GM23338 (cell line): ENCODE measurements at regions not wholly inside any gene's neighbourhood (a gene's known extent, or its start where the extent isn't known, plus 50 kb on each side); places are given as distances from the start of the nearest gene placed in this dataset.

Experiments
- CREB1 ChIP-seq: fragments of 250-450 bp; sonication (Bioruptor Pico); IDR thresholded peaks from 2 replicates; pipeline ENCODE4 v1.5.0; 2020; ENCODE audit warnings: low read depth, mild to moderate bottlenecking, moderate library complexity
- EZH2 ChIP-seq: fragments of 200-600 bp; sonication (generic); IDR thresholded peaks from one replicate; pipeline ENCODE4 v1.8.0; 2017; ENCODE audit warnings: antibody characterized with exemption, mild to moderate bottlenecking, low read depth; ENCODE audit not compliant: unreplicated experiment
- EZH2phosphoT487 ChIP-seq: fragments of 200-600 bp; sonication (generic); IDR thresholded peaks from one replicate; pipeline ENCODE4 v1.8.1; 2018; ENCODE audit warnings: antibody characterized with exemption; ENCODE audit not compliant: unreplicated experiment
- POLR2AphosphoS5 ChIP-seq: IDR thresholded peaks from 2 replicates; pipeline ENCODE4 v1.6.1; 2016; ENCODE audit warnings: antibody characterized with exemption, low read depth
- STAT1 ChIP-seq: IDR thresholded peaks from one replicate; pipeline ENCODE4 v1.6.1; 2016; ENCODE audit warnings: antibody characterized with exemption; ENCODE audit not compliant: unreplicated experiment
- TF ChIP-seq, protein P1 (sequence below), 2 experiments: fragments of 200-600 bp in 1 of 2; sonication (generic) in 1 of 2; conservative IDR thresholded peaks; 2 replicates each; pipeline versions ENCODE4 v1.5.1 to v1.6.1; 2016 to 2017; ENCODE audit warnings: antibody characterized with exemption in 2 of 2, low read depth in 2 of 2, mild to moderate bottlenecking in 2 of 2, moderate library complexity in 1 of 2

DNA sequence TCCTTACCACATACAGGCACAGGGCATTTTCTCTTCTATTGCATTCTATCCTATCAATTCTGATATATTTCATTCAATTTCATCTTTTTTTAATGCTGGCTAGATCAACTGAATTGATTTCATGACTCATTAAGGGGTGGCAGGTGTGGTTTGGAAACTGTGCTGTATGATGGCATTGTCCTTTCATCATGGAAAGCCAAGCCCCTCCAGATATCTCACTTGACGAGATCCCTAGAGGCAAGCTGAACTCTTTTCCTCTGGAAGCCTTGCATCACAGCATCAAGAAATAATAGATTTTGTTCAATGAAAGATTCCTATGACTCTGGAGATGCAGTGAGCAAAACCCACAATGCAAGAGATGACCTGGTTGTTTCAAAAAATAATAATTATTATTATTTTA is 401.2 kb downstream of the PREX1 start:
- TF ChIP-seq, protein P1, sequence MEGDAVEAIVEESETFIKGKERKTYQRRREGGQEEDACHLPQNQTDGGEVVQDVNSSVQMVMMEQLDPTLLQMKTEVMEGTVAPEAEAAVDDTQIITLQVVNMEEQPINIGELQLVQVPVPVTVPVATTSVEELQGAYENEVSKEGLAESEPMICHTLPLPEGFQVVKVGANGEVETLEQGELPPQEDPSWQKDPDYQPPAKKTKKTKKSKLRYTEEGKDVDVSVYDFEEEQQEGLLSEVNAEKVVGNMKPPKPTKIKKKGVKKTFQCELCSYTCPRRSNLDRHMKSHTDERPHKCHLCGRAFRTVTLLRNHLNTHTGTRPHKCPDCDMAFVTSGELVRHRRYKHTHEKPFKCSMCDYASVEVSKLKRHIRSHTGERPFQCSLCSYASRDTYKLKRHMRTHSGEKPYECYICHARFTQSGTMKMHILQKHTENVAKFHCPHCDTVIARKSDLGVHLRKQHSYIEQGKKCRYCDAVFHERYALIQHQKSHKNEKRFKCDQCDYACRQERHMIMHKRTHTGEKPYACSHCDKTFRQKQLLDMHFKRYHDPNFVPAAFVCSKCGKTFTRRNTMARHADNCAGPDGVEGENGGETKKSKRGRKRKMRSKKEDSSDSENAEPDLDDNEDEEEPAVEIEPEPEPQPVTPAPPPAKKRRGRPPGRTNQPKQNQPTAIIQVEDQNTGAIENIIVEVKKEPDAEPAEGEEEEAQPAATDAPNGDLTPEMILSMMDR (conservative IDR thresholded peaks at IDR 0.05; ENCODE audit: low read depth in 2 of 2): no peak
- no peak for TF ChIP-seq POLR2AphosphoS5
- TF ChIP-seq EZH2: no peak
- TF ChIP-seq CREB1: no peak
- TF ChIP-seq EZH2phosphoT487: no peak
- TF ChIP-seq STAT1: no peak
